ENCODE measurements at regions not wholly inside any gene's neighbourhood (a gene's known extent, or its start where the extent isn't known, plus 50 kb on each side); places are given as distances from the start of the nearest gene placed in this dataset.

GRCh38 chrX:118167361-118167760, 50.8 kb upstream of the KLHL13 start:
- in situ Hi-C loops (cut with MboI), result no loop called here
- Histone ChIP-seq H2AFZ (no peak overlapping the region), H3K27ac (no peak overlapping the region), H3K4me3 (no peak overlapping the region), H3K4me1 (ENCODE audit: insufficient read depth) (no peaks in the 10 kb centered on the region), H3K4me2 (ENCODE audit: unreplicated experiment) (no peak overlapping the region), H3K9ac (no peak overlapping the region), H3K36me3 (ENCODE audit: low read depth) (no peaks in the 10 kb centered on the region), H3K9me3 (ENCODE audit: low read depth) (no peaks in the 10 kb centered on the region), H3K27me3 (replicated peaks; ENCODE audit: insufficient read depth) (no peaks in the 10 kb centered on the region), H3F3A (ENCODE audit: insufficient read depth) (no peaks in the 10 kb centered on the region), H3K9me2 (ENCODE audit: insufficient read depth) (no peaks in the 10 kb centered on the region), H3K79me2 (ENCODE audit: insufficient read depth) (no peaks in the 10 kb centered on the region), H4K20me1 (ENCODE audit: insufficient read depth) (no peaks in the 10 kb centered on the region)
- TF ChIP-seq EZH2 (IDR thresholded peaks at IDR 0.05; ENCODE audit: insufficient read depth, poor library complexity, severe bottlenecking), result no peak
- no peak for DNase-seq
- WGBS, 2 experiments (ENCODE audit: low coverage in 1 of 2, low lambda C conversion rate in 2 of 2, missing lambda C conversion rate in 2 of 2), result 83 to 100% methylated on average over 1 of the region's 1 CpG

GRCh38 chrX:118171356-118171755, 54.7 kb upstream of the KLHL13 start:
- no peak for DNase-seq
- no peaks in the 10 kb centered on the region for H3K79me2 ChIP-seq (ENCODE audit: insufficient read depth)
- H3K9me2 ChIP-seq (ENCODE audit: insufficient read depth), result no peaks in the 10 kb centered on the region
- no peak overlapping the region for H3K4me3 ChIP-seq
- H2AFZ ChIP-seq, result no peak overlapping the region
- no peaks in the 10 kb centered on the region for H3K36me3 ChIP-seq (ENCODE audit: low read depth)
- H3F3A ChIP-seq (ENCODE audit: insufficient read depth), result no peaks in the 10 kb centered on the region
- H4K20me1 ChIP-seq (ENCODE audit: insufficient read depth), result no peaks in the 10 kb centered on the region
- H3K4me2 ChIP-seq (ENCODE audit: unreplicated experiment), result no peak overlapping the region
- TF ChIP-seq EZH2 (IDR thresholded peaks at IDR 0.05; ENCODE audit: insufficient read depth, poor library complexity, severe bottlenecking) (no peak), EZH2phosphoT487 (IDR thresholded peaks at IDR 0.05; ENCODE audit: insufficient read depth, low read depth) (no peak)
- H3K4me1 ChIP-seq (ENCODE audit: insufficient read depth), result no peaks in the 10 kb centered on the region
- H3K27ac ChIP-seq, result no peak overlapping the region
- H3K9me3 ChIP-seq (ENCODE audit: low read depth), result no peaks in the 10 kb centered on the region
- H3K9ac ChIP-seq, result no peak overlapping the region
- in situ Hi-C loops (cut with MboI), result no loop called here
- H3K27me3 ChIP-seq (replicated peaks; ENCODE audit: insufficient read depth), result no peaks in the 10 kb centered on the region

GRCh38 chrX:118174516-118175098, 58.0 kb upstream of the KLHL13 start:
- H3K27ac ChIP-seq, result no peak overlapping the region
- no peaks in the 10 kb centered on the region for H4K20me1 ChIP-seq (ENCODE audit: insufficient read depth)
- no peak overlapping the region for H3K4me3 ChIP-seq
- no peak overlapping the region for H2AFZ ChIP-seq
- no peaks in the 10 kb centered on the region for H3K79me2 ChIP-seq (ENCODE audit: insufficient read depth)
- TF ChIP-seq EZH2phosphoT487 (IDR thresholded peaks at IDR 0.05; ENCODE audit: insufficient read depth, low read depth) (no peak), EZH2 (IDR thresholded peaks at IDR 0.05; ENCODE audit: insufficient read depth, poor library complexity, severe bottlenecking) (no peak)
- WGBS, 2 experiments (ENCODE audit: low coverage in 1 of 2, low lambda C conversion rate in 2 of 2, missing lambda C conversion rate in 2 of 2), result 61 to 66% methylated on average over 5 of the region's 5 CpGs
- H3K9me3 ChIP-seq (ENCODE audit: low read depth), result no peaks in the 10 kb centered on the region
- no peaks in the 10 kb centered on the region for H3F3A ChIP-seq (ENCODE audit: insufficient read depth)
- no peaks in the 10 kb centered on the region for H3K36me3 ChIP-seq (ENCODE audit: low read depth)
- no peaks in the 10 kb centered on the region for H3K9me2 ChIP-seq (ENCODE audit: insufficient read depth)
- H3K9ac ChIP-seq, result no peak overlapping the region
- no peak for DNase-seq
- no peaks in the 10 kb centered on the region for H3K4me1 ChIP-seq (ENCODE audit: insufficient read depth)
- no peak overlapping the region for H3K4me2 ChIP-seq (ENCODE audit: unreplicated experiment)
- in situ Hi-C loops (cut with MboI), result no loop called here
- H3K27me3 ChIP-seq (replicated peaks; ENCODE audit: insufficient read depth), result no peaks in the 10 kb centered on the region

- Histone ChIP-seq H3K9ac (no peak overlapping the region), H4K20me1 (ENCODE audit: insufficient read depth) (no peaks in the 10 kb centered on the region), H3K4me2 (ENCODE audit: unreplicated experiment) (no peak overlapping the region), H3K9me2 (ENCODE audit: insufficient read depth) (no peaks in the 10 kb centered on the region), H3K79me2 (ENCODE audit: insufficient read depth) (no peaks in the 10 kb centered on the region), H3F3A (ENCODE audit: insufficient read depth) (no peaks in the 10 kb centered on the region), H3K9me3 (ENCODE audit: low read depth) (no peaks in the 10 kb centered on the region), H2AFZ (no peak overlapping the region), H3K4me3 (no peak overlapping the region), H3K36me3 (ENCODE audit: low read depth) (no peaks in the 10 kb centered on the region), H3K27me3 (replicated peaks; ENCODE audit: insufficient read depth) (no peaks in the 10 kb centered on the region), H3K4me1 (ENCODE audit: insufficient read depth) (no peaks in the 10 kb centered on the region), H3K27ac (no peak overlapping the region)
- no peak for TF ChIP-seq EZH2 (IDR thresholded peaks at IDR 0.05; ENCODE audit: insufficient read depth, poor library complexity, severe bottlenecking)
- no peak for TF ChIP-seq EZH2phosphoT487 (IDR thresholded peaks at IDR 0.05; ENCODE audit: insufficient read depth, low read depth)
- DNase-seq, result no peak
- in situ Hi-C loops (cut with MboI), result no loop called here
- 27 to 73% methylated on average over 1 of the region's 1 CpG for WGBS, 2 experiments (ENCODE audit: low coverage in 1 of 2, low lambda C conversion rate in 2 of 2, missing lambda C conversion rate in 2 of 2)
Observed at GRCh38 chrX:118177708-118178107, 61.1 kb upstream of the KLHL13 start.

- Histone ChIP-seq H3K4me3 (no peak overlapping the region), H3K4me1 (ENCODE audit: insufficient read depth) (no peaks in the 10 kb centered on the region), H2AFZ (no peak overlapping the region), H3K27ac (no peak overlapping the region), H3K9me2 (ENCODE audit: insufficient read depth) (no peaks in the 10 kb centered on the region), H3K36me3 (ENCODE audit: low read depth) (no peaks in the 10 kb centered on the region), H3F3A (ENCODE audit: insufficient read depth) (no peaks in the 10 kb centered on the region), H3K27me3 (replicated peaks; ENCODE audit: insufficient read depth) (no peaks in the 10 kb centered on the region), H3K9me3 (ENCODE audit: low read depth) (no peaks in the 10 kb centered on the region), H3K9ac (no peak overlapping the region), H3K79me2 (ENCODE audit: insufficient read depth) (no peaks in the 10 kb centered on the region), H4K20me1 (ENCODE audit: insufficient read depth) (no peaks in the 10 kb centered on the region), H3K4me2 (ENCODE audit: unreplicated experiment) (no peak overlapping the region)
- no peak for TF ChIP-seq EZH2phosphoT487 (IDR thresholded peaks at IDR 0.05; ENCODE audit: insufficient read depth, low read depth)
- TF ChIP-seq EZH2 (IDR thresholded peaks at IDR 0.05; ENCODE audit: insufficient read depth, poor library complexity, severe bottlenecking), result no peak
- no peak for DNase-seq
- in situ Hi-C loops (cut with MboI), result no loop called here
- WGBS, 2 experiments (ENCODE audit: low coverage in 1 of 2, low lambda C conversion rate in 2 of 2, missing lambda C conversion rate in 2 of 2), result 83 to 94% methylated on average over 2 to 6 of the region's 7 CpGs
Observed at GRCh38 chrX:118178450-118178849, 61.8 kb upstream of the KLHL13 start.

Data from GM23248 (cell line).